DND-41 (cell line): ENCODE measurements at regions not wholly inside any gene's neighbourhood (a gene's known extent, or its start where the extent isn't known, plus 50 kb on each side); places are given as distances from the start of the nearest gene placed in this dataset.

Experiments
- ATAC-seq: fragments of 200-7000 bp; cut with Tn5 transposase; 3 replicates; pipeline ENCODE4 v1.9.1; 2021; ENCODE audit warnings: low read depth; ENCODE audit not compliant: insufficient read depth
- DNase-seq: peaks from one replicate; pipeline ENCODE4 v3.0.0-alpha.2; 2020
- H2AFZ ChIP-seq: 2 replicates; pipeline ENCODE4 v1.6.0; 2012; ENCODE audit warnings: low read depth, low read length
- H3K27ac ChIP-seq: 2 replicates; pipeline ENCODE4 v1.5.1; 2012; ENCODE audit warnings: low read length, inconsistent platforms
- H3K27me3 ChIP-seq: fragments of 200-600 bp; sonication (generic); 2 replicates; pipeline ENCODE4 v1.6.0; 2012; ENCODE audit warnings: low read length, mild to moderate bottlenecking, inconsistent platforms; ENCODE audit not compliant: insufficient read depth, poor library complexity
- H3K36me3 ChIP-seq: 2 replicates; pipeline ENCODE4 v1.5.1; 2012; ENCODE audit warnings: low read length, inconsistent platforms; ENCODE audit not compliant: insufficient read depth
- H3K4me1 ChIP-seq: 2 replicates; pipeline ENCODE4 v1.5.1; 2012; ENCODE audit warnings: mild to moderate bottlenecking, low read length; ENCODE audit not compliant: insufficient read depth
- H3K4me2 ChIP-seq: 2 replicates; pipeline ENCODE4 v1.6.0; 2012; ENCODE audit warnings: mild to moderate bottlenecking, moderate library complexity, low read length, inconsistent platforms; ENCODE audit not compliant: insufficient read depth
- H3K4me3 ChIP-seq, 2 experiments: fragments of 200-600 bp in 1 of 2; shearing (Covaris generic) in 1 of 2; 2 replicates each; pipeline ENCODE4 v1.5.1; 2012 to 2016; ENCODE audit warnings: inconsistent platforms in 2 of 2, low read length in 2 of 2, mild to moderate bottlenecking in 2 of 2, low read depth in 1 of 2, moderate library complexity in 1 of 2
- H3K79me2 ChIP-seq: 2 replicates; pipeline ENCODE4 v1.6.0; 2012; ENCODE audit warnings: low read length, inconsistent platforms; ENCODE audit not compliant: insufficient read depth
- H3K9ac ChIP-seq: 2 replicates; pipeline ENCODE4 v1.6.0; 2012; ENCODE audit warnings: low read depth, mild to moderate bottlenecking, inconsistent platforms, low read length, moderate library complexity
- H3K9me3 ChIP-seq: 2 replicates; pipeline ENCODE4 v1.5.1; 2012; ENCODE audit warnings: low read length, moderate library complexity, mild to moderate bottlenecking, inconsistent platforms; ENCODE audit not compliant: insufficient read depth, severe bottlenecking
- H4K20me1 ChIP-seq: 2 replicates; pipeline ENCODE4 v1.6.0; 2012; ENCODE audit warnings: low read length; ENCODE audit not compliant: insufficient read depth
- EZH2 ChIP-seq: IDR thresholded peaks from 3 replicates; pipeline ENCODE4 v1.6.1; 2012; ENCODE audit warnings: borderline replicate concordance, low read depth, mild to moderate bottlenecking, moderate library complexity, low read length, inconsistent platforms; ENCODE audit not compliant: severe bottlenecking
- TF ChIP-seq, protein P1 (sequence below): IDR thresholded peaks from 2 replicates; pipeline ENCODE4 v1.5.1; 2012; ENCODE audit warnings: borderline replicate concordance, low read length, moderate library complexity, mild to moderate bottlenecking; ENCODE audit not compliant: poor library complexity, severe bottlenecking; ENCODE audit errors: extremely low read depth

DNA sequence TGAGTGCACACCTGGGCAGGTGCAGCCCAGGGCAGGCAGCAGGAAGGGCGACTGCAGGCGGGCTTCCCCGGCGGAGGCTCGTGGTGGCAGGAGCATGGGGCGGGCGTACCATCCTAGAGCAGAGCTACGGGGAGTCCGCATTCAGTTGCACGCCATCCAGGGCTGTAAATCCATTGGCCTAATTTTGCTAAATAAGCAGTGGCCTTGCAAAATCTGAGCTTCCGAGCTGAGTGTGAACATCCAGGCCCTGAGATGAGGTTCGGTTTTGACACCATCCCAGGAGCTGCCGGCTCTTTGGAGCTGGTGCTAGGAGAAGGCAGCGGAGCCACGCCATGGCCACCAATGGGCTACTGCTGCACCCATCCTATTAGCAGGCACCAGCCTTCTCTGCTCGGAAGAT is 664.8 kb downstream of the BRD1 start:
- no peak for TF ChIP-seq EZH2
- TF ChIP-seq, protein P1, sequence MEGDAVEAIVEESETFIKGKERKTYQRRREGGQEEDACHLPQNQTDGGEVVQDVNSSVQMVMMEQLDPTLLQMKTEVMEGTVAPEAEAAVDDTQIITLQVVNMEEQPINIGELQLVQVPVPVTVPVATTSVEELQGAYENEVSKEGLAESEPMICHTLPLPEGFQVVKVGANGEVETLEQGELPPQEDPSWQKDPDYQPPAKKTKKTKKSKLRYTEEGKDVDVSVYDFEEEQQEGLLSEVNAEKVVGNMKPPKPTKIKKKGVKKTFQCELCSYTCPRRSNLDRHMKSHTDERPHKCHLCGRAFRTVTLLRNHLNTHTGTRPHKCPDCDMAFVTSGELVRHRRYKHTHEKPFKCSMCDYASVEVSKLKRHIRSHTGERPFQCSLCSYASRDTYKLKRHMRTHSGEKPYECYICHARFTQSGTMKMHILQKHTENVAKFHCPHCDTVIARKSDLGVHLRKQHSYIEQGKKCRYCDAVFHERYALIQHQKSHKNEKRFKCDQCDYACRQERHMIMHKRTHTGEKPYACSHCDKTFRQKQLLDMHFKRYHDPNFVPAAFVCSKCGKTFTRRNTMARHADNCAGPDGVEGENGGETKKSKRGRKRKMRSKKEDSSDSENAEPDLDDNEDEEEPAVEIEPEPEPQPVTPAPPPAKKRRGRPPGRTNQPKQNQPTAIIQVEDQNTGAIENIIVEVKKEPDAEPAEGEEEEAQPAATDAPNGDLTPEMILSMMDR = no peak
- Histone ChIP-seq H3K27me3 (no peaks in the 10 kb centered on the region), H3K9ac (no peak overlapping the region), H3K9me3 (no peaks in the 10 kb centered on the region), H3K27ac (no peak overlapping the region), H3K36me3 (no peaks in the 10 kb centered on the region), H3K4me2 (no peak overlapping the region), H4K20me1 (peaks cover 7% of the 10 kb centered on the region; the same call in 1 of the 2 replicates), H3K4me1 (no peaks in the 10 kb centered on the region), H3K4me3 (no peak overlapping the region), H3K79me2 (no peaks in the 10 kb centered on the region), H2AFZ (no peak overlapping the region)
- DNase-seq (no peak), ATAC-seq (no peak)

DNA sequence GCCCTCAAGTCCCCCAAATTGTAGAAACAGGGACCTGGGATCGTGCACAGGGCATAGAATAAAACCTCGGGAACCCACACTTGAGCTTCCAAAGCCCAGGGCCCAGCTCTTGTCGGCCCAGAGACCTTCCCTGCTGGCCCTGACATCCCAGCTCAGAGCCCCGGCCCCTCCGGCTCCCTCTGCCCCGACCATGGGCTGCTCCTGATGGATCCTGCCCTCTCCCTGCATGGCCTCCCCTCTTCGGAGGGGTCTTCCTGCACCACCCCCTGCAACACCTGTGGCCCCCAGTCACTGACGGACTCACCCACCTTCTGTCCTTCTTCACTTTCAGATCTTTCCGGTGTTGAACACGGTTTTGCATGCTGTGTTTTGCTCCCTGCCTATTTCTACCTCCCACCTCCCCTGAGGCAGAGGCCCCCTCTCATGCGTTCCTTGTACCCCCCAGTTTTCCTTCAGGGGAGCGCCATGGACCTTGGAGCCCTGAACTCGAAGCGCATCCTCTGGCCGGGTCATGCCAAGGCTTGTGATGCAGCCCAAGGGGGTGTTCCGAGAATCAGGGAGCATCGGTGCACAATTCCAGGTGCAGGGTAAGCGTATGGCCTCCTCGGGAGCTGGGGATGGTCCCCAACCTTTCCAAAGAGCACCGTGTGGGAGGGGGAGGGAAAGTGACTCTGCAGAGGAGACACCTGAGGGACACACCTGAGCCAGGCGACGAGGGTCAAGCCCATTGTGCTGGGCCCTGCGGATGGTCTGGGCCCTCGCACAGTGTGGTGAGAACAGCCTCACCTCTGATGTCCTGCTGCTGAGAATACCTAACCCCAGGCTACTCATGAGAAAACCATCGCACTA is 666.4 kb downstream of the BRD1 start:
- no peaks in the 10 kb centered on the region for H3K4me1 ChIP-seq

DNA sequence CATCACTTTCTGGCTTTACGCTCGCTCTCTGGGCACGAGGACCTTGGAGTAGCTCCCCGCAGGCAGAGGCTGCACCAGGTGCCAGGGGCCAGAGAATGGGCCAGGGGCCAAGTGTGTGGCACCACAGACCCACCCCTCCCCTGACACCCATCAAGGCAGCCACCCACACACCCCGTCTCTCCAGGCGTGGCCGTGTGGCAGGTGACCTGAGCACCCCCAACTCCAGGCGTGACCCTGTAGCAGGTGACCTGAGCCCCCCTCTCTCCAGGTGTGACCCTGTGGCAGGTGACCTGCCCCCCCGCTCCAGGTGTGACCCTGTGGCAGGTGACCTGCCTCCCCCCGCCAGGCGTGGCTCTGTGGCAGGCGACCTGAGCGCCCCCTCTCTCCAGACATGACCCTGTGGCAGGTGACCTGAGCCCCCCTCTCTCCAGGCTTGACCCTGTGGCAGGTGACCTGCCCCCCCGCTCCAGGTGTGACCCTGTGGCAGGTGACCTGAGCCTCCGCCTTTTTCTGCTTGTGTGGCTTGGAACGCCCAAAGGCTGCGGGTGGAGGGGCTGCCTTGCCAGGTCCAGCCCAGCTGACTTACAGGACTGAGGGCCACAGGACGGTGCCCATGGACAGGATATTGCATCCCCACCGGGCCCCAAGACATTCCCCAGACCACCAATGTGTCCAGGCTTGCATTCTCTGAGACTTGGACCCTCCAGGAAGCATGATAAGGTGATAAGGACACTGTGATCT is 667.2 kb downstream of the BRD1 start:
- no peak overlapping the region for H2AFZ ChIP-seq
- no peaks in the 10 kb centered on the region for H3K9me3 ChIP-seq
- H3K27me3 ChIP-seq = no peaks in the 10 kb centered on the region
- peaks cover 7% of the 10 kb centered on the region; the same call in 1 of the 2 replicates for H4K20me1 ChIP-seq
- no peaks in the 10 kb centered on the region for H3K4me1 ChIP-seq
- no peak for TF ChIP-seq EZH2
- no peak overlapping the region for H3K4me3 ChIP-seq
- H3K9ac ChIP-seq = no peak overlapping the region
- H3K27ac ChIP-seq = no peak overlapping the region
- no peak for DNase-seq
- H3K4me2 ChIP-seq = no peak overlapping the region
- no peaks in the 10 kb centered on the region for H3K79me2 ChIP-seq
- H3K36me3 ChIP-seq = no peaks in the 10 kb centered on the region
- no peak for ATAC-seq

More for the DNA sequence above, 666.4 kb downstream of the BRD1 start:
- Histone ChIP-seq H3K9me3 (no peaks in the 10 kb centered on the region), H3K36me3 (no peaks in the 10 kb centered on the region), H4K20me1 (peaks cover 7% of the 10 kb centered on the region; the same call in 1 of the 2 replicates), H3K27me3 (no peaks in the 10 kb centered on the region), H3K4me3 (no peak overlapping the region), H3K79me2 (no peaks in the 10 kb centered on the region), H3K4me2 (no peak overlapping the region), H2AFZ (no peak overlapping the region), H3K9ac (no peak overlapping the region), H3K27ac (no peak overlapping the region)
- TF ChIP-seq EZH2 = no peak
- TF ChIP-seq, protein P1 = no peak
- no peak for ATAC-seq
- no peak for DNase-seq

DNA sequence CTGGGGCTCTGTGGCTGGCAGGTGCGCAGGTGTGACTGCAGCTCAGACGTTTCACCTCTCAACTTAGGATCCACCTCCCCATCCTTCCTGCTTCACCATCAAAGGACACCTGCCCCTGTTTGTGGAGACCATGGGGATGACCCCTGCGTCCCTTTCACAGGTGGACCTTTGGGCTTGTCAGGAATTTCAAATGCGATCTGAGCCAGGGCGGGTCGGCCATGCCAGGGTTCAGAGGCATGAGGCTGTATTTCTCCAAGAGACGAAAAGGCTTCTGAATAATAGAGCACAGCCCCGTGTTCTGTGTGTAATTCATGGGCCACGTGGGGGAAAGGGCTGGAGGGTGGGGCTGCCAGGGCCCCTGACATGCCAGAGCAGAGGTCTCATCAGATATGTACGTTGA is 668.0 kb downstream of the BRD1 start:
- ATAC-seq = no peak
- TF ChIP-seq, protein P1 = no peak
- TF ChIP-seq EZH2 = no peak
- no peaks in the 10 kb centered on the region for H3K79me2 ChIP-seq
- H3K4me3 ChIP-seq = no peak overlapping the region
- no peak overlapping the region for H3K4me2 ChIP-seq
- no peak overlapping the region for H2AFZ ChIP-seq
- no peak overlapping the region for H3K27ac ChIP-seq
- no peak overlapping the region for H3K9ac ChIP-seq
- H3K36me3 ChIP-seq = no peaks in the 10 kb centered on the region
- H4K20me1 ChIP-seq = peaks cover 4% of the 10 kb centered on the region; the same call in 1 of the 2 replicates
- no peaks in the 10 kb centered on the region for H3K9me3 ChIP-seq
- DNase-seq = no peak
- H3K27me3 ChIP-seq = no peaks in the 10 kb centered on the region
- no peaks in the 10 kb centered on the region for H3K4me1 ChIP-seq
